Stomach (tissue), 8 donors: ENCODE measurements at regions not wholly inside any gene's neighbourhood (a gene's known extent, or its start where the extent isn't known, plus 50 kb on each side); places are given as distances from the start of the nearest gene placed in this dataset.

Experiments used
- DNase-seq, 2 donors: peaks; one replicate each; pipeline versions ENCODE4 v3.0.0 to v3.0.0-alpha.2; 2013 to 2019
- H3K27ac ChIP-seq, 5 donors: fragments of 200-600 bp in 4 of 5; sonication (generic) in 4 of 5; one replicate each; pipeline ENCODE4 v1.5.1; 2013 to 2019; ENCODE audit warnings: mild to moderate bottlenecking in 1 of 5, moderate library complexity in 1 of 5
- H3K27me3 ChIP-seq, 3 donors: fragments of 200-600 bp; sonication (generic); one replicate each; pipeline ENCODE4 v1.5.1; 2017 to 2019; ENCODE audit warnings: mixed run types in 1 of 3
- H3K36me3 ChIP-seq, 4 donors: fragments of 200-600 bp; sonication (generic); 1 replicate in 3 of 4; 2 replicates in 1 of 4; pipeline ENCODE4 v1.5.1; 2016 to 2019
- H3K4me1 ChIP-seq, 4 donors: fragments of 200-600 bp; sonication (generic); one replicate each; pipeline ENCODE4 v1.5.1; 2016 to 2019
- H3K4me3 ChIP-seq, 4 donors: fragments of 200-600 bp; sonication (generic) in 3 of 4; one replicate each; pipeline ENCODE4 v1.5.1; 2016 to 2019; ENCODE audit warnings: mild to moderate bottlenecking in 1 of 4
- H3K9me3 ChIP-seq, 4 donors: fragments of 200-600 bp; sonication (generic); one replicate each; pipeline ENCODE4 v1.5.1; 2016 to 2019
- EP300 ChIP-seq: sonication (generic); formaldehyde crosslinking; IDR thresholded peaks from one replicate; pipeline ENCODE4 v1.6.1; 2017; ENCODE audit warnings: antibody characterized with exemption
- POLR2A ChIP-seq, 4 donors: fragments of 450-650 bp; IDR thresholded peaks; one replicate each; pipeline ENCODE4 v1.6.1; 2016; ENCODE audit warnings: antibody characterized with exemption in 4 of 4, control low read depth in 2 of 4, mild to moderate bottlenecking in 1 of 4, moderate library complexity in 1 of 4
- POLR2AphosphoS5 ChIP-seq, 3 donors: sonication (generic); formaldehyde crosslinking; IDR thresholded peaks; one replicate each; pipeline ENCODE4 v1.6.1; 2016; ENCODE audit warnings: antibody characterized with exemption in 3 of 3
- WGBS, 5 donors: extraction: QIAGEN DNeasy Blood & Tissue Kit in 3 of 5; methylation state at CpG; one replicate each; pipeline versions ENCODE4 v1.1.5 to v1.1.7; 2013 to 2018; 5-methylcytosine and 5-hydroxymethylcytosine counted together
- intact Hi-C: fragments of 100-400 bp; cut with DNase I; formaldehyde crosslinking; loops from one replicate; pipeline ENCODE4 v1.15.1; 2023; ENCODE audit warnings: low total_unique reads
- TF ChIP-seq, protein P1 (sequence below), 7 experiments: fragments of 450-650 bp in 4 of 7; fragments of 200-600 bp in 3 of 7; sonication (generic) in 3 of 7; IDR thresholded peaks; one replicate each; pipeline ENCODE4 v1.5.1; 2016 to 2019; ENCODE audit warnings: antibody characterized with exemption in 7 of 7, control low read depth in 2 of 7, mild to moderate bottlenecking in 1 of 7
- donor health status: healthy with polysubstance abuse.
- donor health status: Bipolar disorder and iron deficiency.
- donor health status: healthy.

DNA sequence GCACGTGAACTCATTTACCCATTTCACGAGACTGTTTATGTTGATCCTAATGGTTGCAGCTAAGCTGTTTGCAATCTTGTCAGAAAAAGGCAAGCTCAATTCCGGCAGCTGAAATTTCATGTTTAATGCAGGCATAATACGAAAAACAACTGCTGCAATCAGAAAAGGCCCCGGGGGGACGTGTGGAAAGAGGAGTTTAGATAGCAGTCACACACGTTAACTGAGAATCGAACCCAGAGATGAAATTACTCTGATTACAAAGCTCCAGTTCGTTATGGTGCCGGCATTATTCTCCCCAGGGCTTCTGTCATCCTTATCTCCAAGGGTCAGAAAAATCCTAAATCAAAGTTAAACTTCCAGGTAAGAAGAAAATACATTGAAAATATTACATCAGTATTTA lies 79.9 kb upstream of the MYT1L start:
- intact Hi-C loops = no loop called here
- WGBS, 5 donors = 56 to 67% (median 61%) methylated on average over 10 of the region's 10 CpGs

DNA sequence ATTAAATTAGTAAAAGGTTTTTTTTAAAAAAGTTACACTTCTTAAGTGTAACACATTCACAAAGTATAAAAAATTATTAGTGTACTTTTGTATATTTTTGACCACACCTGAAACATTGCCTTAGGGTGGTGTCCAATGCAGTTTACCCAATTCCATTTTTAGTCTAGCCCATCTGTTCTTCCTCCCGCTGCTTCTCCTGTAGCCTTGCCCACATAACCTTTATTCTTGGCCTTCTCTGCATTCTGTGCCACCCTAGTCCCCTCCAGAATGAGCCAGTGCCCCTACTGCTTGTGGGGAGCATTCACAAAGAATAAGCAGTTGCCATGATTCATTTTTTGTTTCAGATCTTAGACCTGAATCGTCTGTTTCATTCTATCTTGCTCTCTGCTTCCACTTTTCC lies 78.4 kb upstream of the MYT1L start:
- WGBS, 5 donors = 67 to 78% (median 69%) methylated on average over 2 of the region's 2 CpGs
- intact Hi-C loops = no loop called here
- Histone ChIP-seq H3K4me1 (no peaks in the 10 kb centered on the region), H3K9me3 (peaks cover 4 to 22% (median 5%) of the 10 kb centered on the region in 4 donors), H3K27ac (no peak overlapping the region), H3K27me3 (no peaks in the 10 kb centered on the region), H3K36me3 (no peaks in the 10 kb centered on the region), H3K4me3 (no peak overlapping the region)
- no peak for DNase-seq
- TF ChIP-seq, protein P1, sequence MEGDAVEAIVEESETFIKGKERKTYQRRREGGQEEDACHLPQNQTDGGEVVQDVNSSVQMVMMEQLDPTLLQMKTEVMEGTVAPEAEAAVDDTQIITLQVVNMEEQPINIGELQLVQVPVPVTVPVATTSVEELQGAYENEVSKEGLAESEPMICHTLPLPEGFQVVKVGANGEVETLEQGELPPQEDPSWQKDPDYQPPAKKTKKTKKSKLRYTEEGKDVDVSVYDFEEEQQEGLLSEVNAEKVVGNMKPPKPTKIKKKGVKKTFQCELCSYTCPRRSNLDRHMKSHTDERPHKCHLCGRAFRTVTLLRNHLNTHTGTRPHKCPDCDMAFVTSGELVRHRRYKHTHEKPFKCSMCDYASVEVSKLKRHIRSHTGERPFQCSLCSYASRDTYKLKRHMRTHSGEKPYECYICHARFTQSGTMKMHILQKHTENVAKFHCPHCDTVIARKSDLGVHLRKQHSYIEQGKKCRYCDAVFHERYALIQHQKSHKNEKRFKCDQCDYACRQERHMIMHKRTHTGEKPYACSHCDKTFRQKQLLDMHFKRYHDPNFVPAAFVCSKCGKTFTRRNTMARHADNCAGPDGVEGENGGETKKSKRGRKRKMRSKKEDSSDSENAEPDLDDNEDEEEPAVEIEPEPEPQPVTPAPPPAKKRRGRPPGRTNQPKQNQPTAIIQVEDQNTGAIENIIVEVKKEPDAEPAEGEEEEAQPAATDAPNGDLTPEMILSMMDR (IDR thresholded peaks at IDR 0.05) = no peak
- TF ChIP-seq POLR2A (IDR thresholded peaks at IDR 0.05) (no peak), EP300 (no peak), POLR2AphosphoS5 (IDR thresholded peaks at IDR 0.05) (no peak)

More for the DNA sequence above, 79.9 kb upstream of the MYT1L start:
- Histone ChIP-seq H3K36me3 (no peaks in the 10 kb centered on the region), H3K9me3 (peaks cover 4 to 8% (median 5%) of the 10 kb centered on the region in 4 donors), H3K27me3 (no peaks in the 10 kb centered on the region), H3K4me3 (no peak overlapping the region), H3K27ac (no peak overlapping the region), H3K4me1 (no peaks in the 10 kb centered on the region)
- DNase-seq = no peak
- no peak for TF ChIP-seq POLR2AphosphoS5 (IDR thresholded peaks at IDR 0.05)
- TF ChIP-seq, protein P1 (IDR thresholded peaks at IDR 0.05) = no peak
- TF ChIP-seq EP300 = no peak
- no peak for TF ChIP-seq POLR2A (IDR thresholded peaks at IDR 0.05)

DNA sequence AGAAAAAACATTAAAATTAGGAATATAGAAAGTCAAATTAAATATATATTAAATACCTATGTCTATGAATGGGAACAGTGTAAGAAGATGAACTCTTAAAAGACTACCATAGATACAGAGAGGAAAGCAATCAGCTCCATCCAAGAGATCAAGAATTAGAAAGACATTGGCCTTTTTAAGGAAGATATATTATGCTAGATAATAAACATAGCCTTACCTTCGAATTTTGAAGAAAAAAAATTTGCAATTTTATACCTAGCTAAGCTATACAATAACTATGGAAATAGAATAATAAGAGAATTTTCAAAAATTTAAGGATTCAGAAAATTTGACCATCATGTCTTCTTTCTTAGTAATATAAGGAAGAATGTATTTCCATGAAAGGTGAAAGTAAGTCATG lies 74.7 kb upstream of the MYT1L start:
- 36 to 49% (median 48%) methylated on average over 1 of the region's 1 CpG for WGBS, 5 donors
- Histone ChIP-seq H3K9me3 (peaks cover 4 to 22% (median 5%) of the 10 kb centered on the region in 4 donors), H3K27me3 (no peaks in the 10 kb centered on the region), H3K4me3 (no peak overlapping the region), H3K36me3 (no peaks in the 10 kb centered on the region), H3K27ac (no peak overlapping the region), H3K4me1 (no peaks in the 10 kb centered on the region)
- DNase-seq = no peak
- TF ChIP-seq EP300 = no peak
- no peak for TF ChIP-seq POLR2A (IDR thresholded peaks at IDR 0.05)
- TF ChIP-seq, protein P1 (IDR thresholded peaks at IDR 0.05) = no peak
- no peak for TF ChIP-seq POLR2AphosphoS5 (IDR thresholded peaks at IDR 0.05)
- intact Hi-C loops = no loop called here

DNA sequence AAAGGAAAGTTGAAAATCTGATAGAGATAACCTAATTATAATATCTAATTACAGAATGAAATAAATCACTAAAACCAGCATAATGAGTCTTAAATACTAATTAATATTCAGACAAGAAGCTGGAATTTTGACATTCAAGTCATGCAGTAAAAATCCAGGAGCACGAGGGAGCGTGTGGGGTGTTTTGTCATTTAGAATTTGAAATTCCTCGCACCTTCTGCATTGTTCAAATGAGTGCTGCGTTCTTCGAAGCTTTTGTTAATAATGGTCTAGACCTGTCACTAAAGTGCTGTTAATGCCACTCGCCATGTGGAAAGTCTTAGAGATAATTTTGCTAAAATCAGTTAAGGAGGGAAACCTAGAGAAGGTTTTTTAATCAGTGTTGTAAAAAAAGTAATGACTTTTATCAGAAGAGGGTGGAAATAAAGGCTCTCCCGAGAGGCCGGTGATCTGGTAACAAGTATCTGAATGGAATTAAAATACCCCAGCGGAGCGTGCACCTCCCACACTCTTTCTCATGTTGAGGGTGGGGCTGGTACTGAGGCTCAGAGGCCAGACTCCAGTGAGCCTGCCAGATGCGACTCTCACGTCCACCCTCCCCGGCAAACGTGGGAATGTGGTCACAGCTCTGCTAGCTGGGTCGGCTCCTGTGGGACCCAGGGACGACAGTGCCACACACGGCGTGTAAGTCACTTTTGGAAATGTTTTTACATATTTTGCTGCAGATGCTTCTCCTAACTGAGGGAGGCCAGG lies 69.4 kb upstream of the MYT1L start:
- Histone ChIP-seq H3K36me3 (no peaks in the 10 kb centered on the region), H3K4me1 (no peaks in the 10 kb centered on the region), H3K4me3 (no peak overlapping the region), H3K27ac (no peak overlapping the region), H3K9me3 (peaks cover 0 to 12% (median 0%) of the 10 kb centered on the region in 4 donors), H3K27me3 (no peaks in the 10 kb centered on the region)
- 80 to 89% (median 84%) methylated on average over 18 of the region's 18 CpGs for WGBS, 5 donors
- TF ChIP-seq, protein P1 (IDR thresholded peaks at IDR 0.05) = no peak
- no peak for TF ChIP-seq EP300
- no peak for TF ChIP-seq POLR2AphosphoS5 (IDR thresholded peaks at IDR 0.05)
- TF ChIP-seq POLR2A (IDR thresholded peaks at IDR 0.05) = no peak
- intact Hi-C loops = no loop called here
- DNase-seq = no peak
